Lower lobe of right lung (tissue), 2 donors: ENCODE measurements at regions not wholly inside any gene's neighbourhood (a gene's known extent, or its start where the extent isn't known, plus 50 kb on each side); places are given as distances from the start of the nearest gene placed in this dataset.

Experiments used
- ATAC-seq, 2 donors: fragments of 200-7000 bp; cut with Tn5 transposase; one replicate each; pipeline ENCODE4 v1.9.1; 2020 to 2022; ENCODE audit warnings: mild to moderate bottlenecking in 2 of 2, moderate library complexity in 2 of 2
- DNase-seq: peaks from one replicate; pipeline ENCODE4 v3.0.0-alpha.2; 2020
- H3K27ac ChIP-seq: fragments of 200-600 bp; one replicate; pipeline ENCODE4 v1.8.0; 2022
- H3K27me3 ChIP-seq: fragments of 200-600 bp; one replicate; pipeline ENCODE4 v1.8.0; 2022; ENCODE audit warnings: low read depth
- H3K36me3 ChIP-seq: fragments of 200-600 bp; one replicate; pipeline ENCODE4 v1.8.0; 2022; ENCODE audit warnings: mild to moderate bottlenecking
- H3K4me1 ChIP-seq: fragments of 200-600 bp; one replicate; pipeline ENCODE4 v1.8.0; 2022
- H3K4me3 ChIP-seq: fragments of 200-600 bp; one replicate; pipeline ENCODE4 v1.8.0; 2022; ENCODE audit warnings: mild to moderate bottlenecking
- H3K9me3 ChIP-seq: fragments of 200-600 bp; one replicate; pipeline ENCODE4 v1.8.0; 2022
- CTCF ChIP-seq: fragments of 200-600 bp; IDR thresholded peaks from one replicate; pipeline ENCODE4 v1.8.0; 2022; ENCODE audit warnings: antibody characterized with exemption, mild to moderate bottlenecking
- intact Hi-C: fragments of 100-400 bp; cut with DNase I; formaldehyde crosslinking; loops from one replicate; pipeline ENCODE4 v1.11.0; 2022
- donor health status: DM: no; HTN: yes; CAD: no; lungs with severe emphysema.

GRCh38 chr14:39628087-39628486 is 195.9 kb upstream of the FBXO33 start:
- ATAC-seq (no peak), DNase-seq (no peak)
- Histone ChIP-seq H3K36me3 (no peaks in the 10 kb centered on the region), H3K4me1 (no peaks in the 10 kb centered on the region), H3K9me3 (peaks cover 5% of the 10 kb centered on the region), H3K27me3 (no peaks in the 10 kb centered on the region), H3K27ac (no peak overlapping the region), H3K4me3 (no peak overlapping the region)
- intact Hi-C loops, result no loop called here
- no peak for TF ChIP-seq CTCF

- no peak for ATAC-seq
- H3K27me3 ChIP-seq, result no peaks in the 10 kb centered on the region
- no peaks in the 10 kb centered on the region for H3K36me3 ChIP-seq
- H3K27ac ChIP-seq, result no peak overlapping the region
- no peak overlapping the region for H3K4me3 ChIP-seq
- intact Hi-C loops, result no loop called here
- H3K4me1 ChIP-seq, result no peaks in the 10 kb centered on the region
- DNase-seq, result no peak
- peaks cover 9% of the 10 kb centered on the region for H3K9me3 ChIP-seq
- no peak for TF ChIP-seq CTCF
Observed at GRCh38 chr14:39626589-39627576, 194.7 kb upstream of the FBXO33 start.

GRCh38 chr14:39621678-39622077 is 189.4 kb upstream of the FBXO33 start:
- Histone ChIP-seq H3K9me3 (peaks cover 4% of the 10 kb centered on the region), H3K4me1 (no peaks in the 10 kb centered on the region), H3K4me3 (no peak overlapping the region), H3K36me3 (no peaks in the 10 kb centered on the region), H3K27me3 (no peaks in the 10 kb centered on the region), H3K27ac (no peak overlapping the region)
- ATAC-seq (no peak), DNase-seq (no peak)
- intact Hi-C loops, result no loop called here
- TF ChIP-seq CTCF, result no peak

- intact Hi-C loops, result no loop called here
- peaks cover 4% of the 10 kb centered on the region for H3K9me3 ChIP-seq
- ATAC-seq (no peak), DNase-seq (no peak)
- H3K4me3 ChIP-seq, result no peak overlapping the region
- H3K27ac ChIP-seq, result no peak overlapping the region
- no peaks in the 10 kb centered on the region for H3K36me3 ChIP-seq
- TF ChIP-seq CTCF, result no peak
- no peaks in the 10 kb centered on the region for H3K4me1 ChIP-seq
- H3K27me3 ChIP-seq, result no peaks in the 10 kb centered on the region
Observed at GRCh38 chr14:39621223-39621622, 189.0 kb upstream of the FBXO33 start.

GRCh38 chr14:39617537-39617936 is 185.3 kb upstream of the FBXO33 start:
- DNase-seq (no peak), ATAC-seq (no peak)
- TF ChIP-seq CTCF, result no peak
- no peaks in the 10 kb centered on the region for H3K27me3 ChIP-seq
- H3K4me1 ChIP-seq, result no peaks in the 10 kb centered on the region
- intact Hi-C loops, result no loop called here
- H3K36me3 ChIP-seq, result no peaks in the 10 kb centered on the region
- peaks cover 2% of the 10 kb centered on the region for H3K9me3 ChIP-seq
- no peak overlapping the region for H3K4me3 ChIP-seq
- no peak overlapping the region for H3K27ac ChIP-seq
